ENCODE measurements at regions not wholly inside any gene's neighbourhood (a gene's known extent, or its start where the extent isn't known, plus 50 kb on each side); places are given as distances from the start of the nearest gene placed in this dataset.

DNA sequence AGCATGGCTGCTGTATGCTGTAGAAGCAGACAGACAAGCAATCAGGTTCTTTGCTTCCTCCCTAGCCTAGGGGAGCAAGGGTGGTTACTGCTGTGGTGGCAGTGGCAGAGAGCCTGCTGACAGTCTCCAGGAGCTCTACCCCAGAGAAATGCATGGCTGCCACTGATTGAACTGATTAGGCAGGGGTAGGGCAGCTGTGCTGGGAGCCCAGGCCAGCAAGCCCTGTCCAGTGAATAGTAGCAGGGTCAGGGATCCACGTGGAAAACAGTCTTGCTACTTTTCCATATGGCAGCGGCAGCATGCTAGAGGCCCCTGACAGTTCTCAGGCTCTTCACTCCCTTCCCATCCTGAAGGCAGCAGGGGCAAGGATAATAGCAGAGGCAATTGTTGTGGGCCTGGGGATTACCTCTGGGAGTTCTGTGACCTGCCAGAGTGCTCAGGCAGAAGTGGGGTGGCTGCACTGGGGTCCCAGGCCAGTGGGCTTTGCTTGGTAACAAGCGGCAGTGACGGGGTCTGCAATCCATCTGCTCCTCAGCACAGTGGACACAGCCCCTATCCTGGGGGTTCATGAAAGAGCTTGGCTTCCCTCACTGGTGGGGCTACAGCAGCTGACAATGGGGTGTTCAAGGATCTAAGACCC is 558.8 kb upstream of the GHITM start:
- no peak for DNase-seq (ENCODE audit: low read depth)

DNA sequence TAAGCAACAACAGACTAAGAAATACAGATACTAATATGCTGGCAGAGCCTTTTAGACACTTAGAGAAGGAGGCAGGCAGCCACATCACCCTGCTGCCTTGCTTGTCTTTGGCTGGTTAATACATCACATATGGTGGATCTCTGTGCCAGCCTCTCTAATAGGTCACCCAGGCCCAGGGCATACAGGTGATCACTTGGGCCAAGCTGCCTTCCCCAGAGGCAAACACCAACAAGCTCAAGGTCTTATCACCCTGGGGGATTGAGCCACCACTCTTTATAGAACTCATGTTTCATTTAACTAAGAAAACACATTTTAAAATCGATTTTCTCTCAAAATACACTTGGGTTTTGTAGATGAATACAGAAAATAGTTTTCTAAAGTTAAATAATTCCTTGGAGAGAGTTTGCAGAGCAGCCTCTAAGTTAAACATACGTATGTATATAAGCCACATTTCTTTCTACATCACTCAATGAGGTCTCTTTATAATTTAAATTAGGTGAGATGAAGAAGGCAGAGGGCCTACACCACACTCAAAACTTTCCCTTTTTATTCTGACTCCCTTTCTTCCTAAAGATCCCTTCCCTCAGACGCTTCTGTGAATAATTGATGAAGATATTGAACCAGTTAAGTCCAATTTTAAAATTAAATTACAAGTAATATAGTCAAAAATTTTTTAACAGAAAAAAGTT is 556.8 kb upstream of the GHITM start:
- no peak for DNase-seq (ENCODE audit: low read depth)

DNA sequence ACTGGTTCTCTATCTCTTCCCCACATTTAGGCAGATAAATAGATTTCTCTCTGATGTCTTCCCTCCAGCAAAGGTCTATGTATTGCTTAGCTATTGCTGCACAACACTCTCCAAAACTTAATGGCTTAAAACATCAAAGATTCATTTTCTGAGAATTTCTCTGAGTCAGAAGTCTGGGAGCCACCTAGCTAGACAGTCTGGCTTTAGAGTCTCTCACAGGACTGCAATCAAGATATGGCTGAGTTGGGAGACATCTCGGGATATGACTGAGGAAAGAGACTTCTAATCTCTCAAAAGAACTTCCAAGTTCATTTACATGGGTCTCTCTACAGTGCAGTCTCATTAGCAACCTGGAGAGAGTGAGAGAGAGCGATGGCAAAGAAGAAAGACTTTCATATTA is 553.6 kb upstream of the GHITM start:
- DNase-seq (ENCODE audit: low read depth) = no peak

DNA sequence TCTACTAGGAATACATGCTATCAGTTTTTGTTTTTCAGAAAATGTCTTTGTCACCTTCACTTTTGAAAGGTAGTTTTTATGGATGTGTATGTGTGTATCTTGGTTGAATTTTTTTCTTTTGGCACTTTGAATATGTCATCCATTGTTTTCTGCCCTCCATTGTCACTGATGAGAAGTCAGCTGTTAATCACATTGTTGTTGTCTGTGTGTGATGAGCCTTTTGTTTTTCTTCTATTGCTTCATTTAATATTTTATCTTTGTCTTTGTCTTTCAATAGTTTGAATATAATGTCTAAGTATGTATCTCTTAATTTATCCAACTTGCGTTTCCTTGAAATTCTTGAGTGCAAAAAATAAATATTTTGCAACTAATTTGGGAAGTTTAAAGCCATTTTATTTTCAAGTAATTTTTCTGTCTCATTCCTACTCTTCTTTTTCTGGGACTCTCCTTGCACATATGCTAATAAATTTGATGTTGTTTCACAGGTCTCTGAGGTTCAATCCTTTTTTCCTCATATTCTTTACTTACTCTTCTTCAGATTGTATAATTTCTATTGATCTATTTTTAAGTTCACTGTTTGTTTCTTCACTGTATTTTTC is 546.9 kb upstream of the GHITM start:
- no peak for DNase-seq (ENCODE audit: low read depth)

DNA sequence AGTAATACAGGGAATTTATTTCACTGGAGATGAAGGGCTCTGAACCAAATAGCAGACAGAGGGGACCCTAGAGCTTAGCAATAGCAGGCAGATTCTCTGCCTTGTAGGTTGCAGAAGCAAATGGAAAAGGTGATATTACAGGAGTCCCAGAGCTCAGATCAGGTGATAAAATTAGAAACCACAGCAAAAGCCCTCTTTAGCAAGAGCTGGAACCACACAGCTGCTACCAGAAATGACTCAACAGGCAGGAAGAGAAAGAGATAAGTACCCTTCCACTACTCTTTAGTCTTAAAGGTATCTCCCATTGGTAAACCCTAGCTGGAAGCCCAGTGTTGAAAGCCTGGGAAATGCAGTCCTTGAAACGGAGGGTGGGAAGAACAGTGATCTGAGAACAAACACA is 535.6 kb upstream of the GHITM start:
- no peak for DNase-seq (ENCODE audit: low read depth)

DNA sequence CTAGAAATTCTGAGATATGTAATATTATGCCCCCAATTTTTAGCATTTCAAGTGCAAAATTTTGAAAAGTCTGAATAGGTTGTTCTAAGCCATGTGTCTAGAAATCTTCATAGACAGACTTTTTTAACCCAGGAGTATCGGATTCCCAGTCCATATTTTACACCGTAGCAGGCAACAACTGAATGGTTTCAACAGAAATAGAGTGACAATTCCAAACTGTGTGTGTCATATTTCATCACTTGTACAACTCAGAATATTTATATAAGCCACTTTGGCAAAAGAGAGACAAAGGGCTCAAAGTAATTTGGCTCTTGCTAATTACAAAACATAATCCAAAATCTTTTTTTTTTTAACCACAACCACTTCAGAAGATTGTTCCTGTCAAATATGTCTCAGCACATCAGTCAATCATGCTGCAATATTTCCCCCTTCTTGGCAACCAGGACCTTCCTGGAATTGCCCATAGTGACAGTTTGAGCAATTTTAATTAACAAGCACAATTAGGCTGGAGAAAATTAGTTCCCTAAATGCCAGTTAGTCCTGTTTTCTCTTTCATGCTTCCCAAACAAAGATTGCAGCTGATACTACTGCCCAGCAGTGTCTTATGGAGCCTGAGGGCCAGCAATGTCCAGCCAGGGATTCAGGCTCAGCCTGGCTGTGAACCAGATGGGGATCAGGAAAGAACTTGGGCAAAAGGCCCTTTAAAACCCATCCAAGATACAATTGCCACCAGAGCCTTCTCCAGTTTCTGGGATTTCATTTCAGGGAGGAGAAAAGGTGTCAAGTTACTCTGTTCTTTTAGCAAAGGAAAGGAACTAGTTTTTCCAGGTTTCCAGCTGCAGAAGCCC is 533.3 kb upstream of the GHITM start:
- no peak for DNase-seq (ENCODE audit: low read depth)

DNA sequence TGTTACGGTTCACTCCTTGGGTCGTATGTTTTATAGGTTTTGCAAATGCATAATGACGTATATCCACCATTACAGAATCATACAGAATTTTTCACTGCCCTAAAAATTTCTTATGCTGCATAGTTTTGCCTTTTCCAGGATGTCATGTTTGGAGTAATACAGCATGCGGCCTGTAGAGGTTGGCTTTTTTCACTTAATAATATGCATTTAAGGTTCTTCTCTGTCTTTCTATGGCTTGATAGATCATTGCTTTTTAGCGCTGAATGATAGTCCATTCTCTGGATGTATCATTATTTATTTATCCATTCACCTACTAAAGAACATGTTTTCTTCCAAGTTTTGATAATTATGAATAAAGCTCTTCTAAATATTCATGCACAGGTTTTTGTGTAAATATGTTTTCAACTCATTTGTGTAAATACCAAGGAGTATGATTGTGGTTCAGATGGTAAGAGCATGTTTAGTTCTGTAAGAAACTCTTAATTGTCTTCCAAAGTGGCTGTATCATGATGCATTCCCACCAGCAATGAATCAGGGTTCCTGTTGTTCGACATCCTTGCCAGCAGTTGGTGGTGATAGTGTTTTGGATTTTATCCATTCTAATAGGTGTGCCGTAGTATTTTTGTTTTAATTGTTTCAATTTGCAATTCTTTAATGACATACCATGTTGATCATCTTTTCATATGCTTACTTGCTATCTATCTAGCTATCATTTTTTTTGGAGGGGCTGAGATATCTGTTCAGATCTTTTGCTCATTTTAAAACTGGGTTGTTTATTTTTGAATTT is 531.2 kb upstream of the GHITM start:
- no peak for DNase-seq (ENCODE audit: low read depth)

DNA sequence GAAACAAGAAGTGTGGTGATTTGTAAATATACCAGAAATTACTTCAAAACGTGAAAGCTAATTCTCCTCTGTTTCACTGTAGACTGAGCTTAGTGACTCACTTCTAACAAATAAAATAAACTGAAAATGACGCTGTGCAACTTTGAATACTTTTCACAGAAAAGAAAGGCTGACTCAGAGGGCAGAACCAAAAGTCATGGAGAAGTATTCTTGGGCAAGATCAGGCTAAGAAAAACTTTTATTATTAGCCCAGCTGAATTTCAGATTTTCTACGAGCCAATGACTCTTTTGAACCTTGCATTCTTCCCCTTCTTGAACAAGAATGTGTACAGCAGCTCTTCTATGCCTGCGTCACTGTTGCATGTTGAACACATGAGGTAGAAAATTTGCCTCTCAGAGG is 527.3 kb upstream of the GHITM start:
- no peak for DNase-seq (ENCODE audit: low read depth)

DNA sequence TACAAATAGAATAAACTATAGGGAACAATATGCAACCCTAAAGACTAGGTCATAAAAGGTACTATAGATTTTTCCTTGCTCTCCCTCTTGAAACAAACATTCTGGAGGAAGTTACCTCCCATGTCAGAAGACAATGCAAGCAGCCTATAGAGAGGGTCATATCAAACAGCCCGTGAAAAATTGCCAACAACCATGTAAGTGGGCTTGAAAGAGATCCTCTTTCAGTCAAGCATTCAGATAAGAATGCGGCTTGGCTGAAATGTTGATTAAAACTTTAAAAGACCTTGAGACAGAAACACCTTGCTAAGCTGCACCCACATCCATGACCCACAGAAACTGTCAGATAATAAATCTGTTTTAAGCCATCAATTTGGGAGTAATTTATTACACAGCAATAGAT is 526.6 kb upstream of the GHITM start:
- no peak for DNase-seq (ENCODE audit: low read depth)

DNA sequence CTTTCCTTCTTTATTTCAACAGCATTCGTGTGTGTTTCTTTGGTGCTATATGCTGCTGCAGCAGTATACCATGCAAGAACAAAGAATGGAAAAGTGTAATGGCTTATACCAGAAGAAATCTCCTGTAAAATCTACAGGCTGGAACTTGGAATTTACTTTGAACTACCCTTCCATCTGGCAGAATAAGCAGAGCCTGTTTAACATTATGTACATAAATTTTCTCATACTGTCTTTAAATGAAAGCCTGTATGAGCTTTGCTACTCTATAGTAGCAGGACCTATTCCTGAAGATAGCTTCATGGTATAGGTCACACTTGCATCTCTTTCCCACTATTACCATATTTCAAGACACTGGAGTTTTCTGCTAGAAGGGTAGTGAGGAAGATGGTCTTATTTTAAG is 522.1 kb upstream of the GHITM start:
- DNase-seq (ENCODE audit: low read depth) = no peak

DNA sequence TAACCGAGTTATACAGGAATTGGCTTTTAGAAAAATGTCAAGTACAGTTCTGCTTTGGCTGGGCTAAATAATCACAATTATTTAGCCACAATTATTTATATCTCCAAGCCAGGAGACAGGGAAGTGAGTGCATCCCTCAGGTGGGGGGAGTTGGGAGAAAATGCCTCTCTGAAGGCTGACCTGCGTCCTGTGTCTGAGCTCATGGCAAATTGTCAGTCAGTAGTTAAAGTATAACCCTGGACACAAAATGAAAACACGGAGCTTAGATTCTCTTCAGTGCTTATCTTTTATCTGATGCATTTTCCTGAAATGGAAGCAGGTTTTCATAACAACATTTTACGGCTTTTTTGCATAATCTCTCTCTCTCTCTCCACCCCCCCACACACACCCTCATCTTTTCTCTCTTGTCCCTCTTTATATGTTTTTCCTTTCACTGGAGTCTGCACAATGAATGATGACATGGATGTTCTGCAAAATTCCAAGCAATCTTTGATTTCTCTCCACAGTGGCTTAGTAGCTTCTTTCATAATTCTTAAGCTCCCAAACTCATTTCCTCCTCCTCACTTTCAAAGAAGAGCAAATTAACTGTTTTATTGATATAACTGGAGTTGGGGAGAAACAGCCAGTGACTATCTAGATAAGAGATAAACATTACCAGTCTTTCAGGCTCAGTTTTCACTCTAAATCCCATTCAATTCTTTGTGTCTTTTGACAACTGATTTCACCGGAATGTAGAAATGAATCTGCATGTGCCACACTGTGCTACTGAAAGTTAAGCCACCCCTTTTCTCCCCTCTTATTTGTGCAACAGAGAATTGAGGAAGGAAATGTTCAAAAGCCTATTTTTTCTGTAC is 521.4 kb upstream of the GHITM start:
- DNase-seq (ENCODE audit: low read depth) = no peak

DNA sequence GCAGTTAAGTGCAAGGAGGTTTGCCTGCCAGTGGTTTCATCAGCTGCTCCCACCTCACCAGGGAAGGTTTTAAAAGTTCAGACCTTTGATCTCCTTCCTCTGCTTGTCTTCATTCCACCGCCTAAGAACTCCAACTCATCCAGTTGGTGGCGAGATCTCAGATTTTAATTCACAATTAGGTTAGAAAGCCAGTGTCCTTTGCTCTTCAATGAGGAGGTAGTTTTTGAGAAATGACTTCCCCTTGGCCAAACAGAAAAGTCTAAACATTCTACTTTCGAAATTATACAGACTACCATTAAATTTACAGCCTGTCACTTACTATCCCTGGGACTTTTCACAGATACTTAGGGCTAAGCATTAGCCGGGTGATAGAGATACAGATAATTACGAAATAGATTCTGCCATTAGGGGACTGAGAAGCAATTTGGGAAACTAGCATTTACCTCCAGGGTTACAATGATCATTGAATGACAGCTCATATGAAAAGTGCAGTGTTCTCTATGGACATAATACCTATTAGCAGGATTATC is 513.4 kb upstream of the GHITM start:
- no peak for DNase-seq (ENCODE audit: low read depth)

DNA sequence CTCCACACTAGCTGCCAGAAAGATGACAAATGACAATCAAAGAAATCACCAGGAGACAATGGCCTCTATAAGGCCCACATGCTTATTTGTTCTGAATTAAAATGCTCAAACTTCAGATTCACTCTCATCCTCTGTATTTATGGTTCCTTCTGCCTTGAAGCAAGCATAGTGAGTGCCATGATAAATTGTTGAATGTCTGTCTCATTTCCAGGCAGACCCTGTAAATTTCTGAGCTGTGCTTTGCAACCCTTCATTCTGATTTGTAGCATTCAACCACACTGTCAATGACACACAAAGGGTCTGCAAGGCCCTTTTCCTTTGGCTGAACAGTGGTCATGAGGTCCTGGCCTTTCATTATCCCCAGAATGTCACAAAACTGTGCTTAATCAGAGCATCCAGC is 506.6 kb upstream of the GHITM start:
- no peak for DNase-seq (ENCODE audit: low read depth)

DNA sequence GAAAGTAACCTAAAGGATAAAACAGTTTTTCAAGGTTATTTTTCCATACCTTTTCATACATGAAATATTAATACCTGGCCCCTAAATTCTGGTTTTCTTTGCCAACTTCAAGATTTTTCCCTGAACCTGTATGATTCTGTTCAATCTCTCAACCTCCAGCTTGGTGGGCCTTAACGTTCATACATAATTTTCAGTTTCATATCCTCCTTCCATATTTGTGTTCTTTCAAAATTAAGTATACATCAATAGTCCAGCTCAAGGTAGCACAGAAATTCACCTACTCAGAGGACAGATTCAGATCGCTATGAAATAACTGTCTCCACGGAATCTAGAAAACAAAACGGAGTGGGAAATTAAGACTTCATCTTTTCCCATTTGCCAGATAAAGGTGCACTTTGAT is 505.8 kb upstream of the GHITM start:
- no peak for DNase-seq (ENCODE audit: low read depth)

DNA sequence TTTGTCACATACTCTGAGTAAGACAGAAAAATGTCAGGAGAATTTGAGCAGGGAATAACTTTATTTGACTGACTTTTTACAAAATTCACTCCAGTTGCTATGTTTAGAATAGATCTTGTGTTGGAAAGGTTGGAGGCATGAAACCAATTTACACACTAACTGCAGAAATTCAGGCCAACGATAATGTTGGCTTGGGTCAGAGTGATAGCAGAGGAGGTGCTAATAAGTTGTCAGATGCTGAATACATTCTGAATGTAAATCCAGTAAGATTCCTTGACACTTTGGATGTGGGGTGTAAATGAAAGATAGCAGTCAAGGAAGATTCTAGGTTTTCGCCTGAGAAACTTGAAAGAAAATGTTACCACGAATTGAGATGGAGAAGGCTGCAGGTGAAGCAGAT is 502.5 kb upstream of the GHITM start:
- no peak for DNase-seq (ENCODE audit: low read depth)

DNA sequence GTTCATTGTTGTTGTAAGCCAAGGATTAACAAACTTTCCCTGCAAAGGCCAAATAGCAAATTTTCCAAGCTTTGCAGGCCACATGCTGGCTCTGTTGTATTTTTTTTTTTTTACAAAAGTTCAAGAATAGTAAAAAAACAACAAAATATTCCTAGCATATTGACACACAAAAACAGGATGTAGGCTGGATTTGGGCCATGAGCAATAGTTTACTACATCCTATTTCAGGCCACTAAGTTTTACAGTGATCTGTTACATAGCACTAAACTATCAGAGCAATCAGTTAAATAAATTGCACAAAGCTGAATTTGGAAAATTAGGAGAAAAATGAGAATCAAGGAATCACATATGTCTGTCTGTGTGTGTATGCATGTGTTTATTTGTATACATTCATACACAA is 491.8 kb upstream of the GHITM start:
- DNase-seq (ENCODE audit: low read depth) = no peak

DNA sequence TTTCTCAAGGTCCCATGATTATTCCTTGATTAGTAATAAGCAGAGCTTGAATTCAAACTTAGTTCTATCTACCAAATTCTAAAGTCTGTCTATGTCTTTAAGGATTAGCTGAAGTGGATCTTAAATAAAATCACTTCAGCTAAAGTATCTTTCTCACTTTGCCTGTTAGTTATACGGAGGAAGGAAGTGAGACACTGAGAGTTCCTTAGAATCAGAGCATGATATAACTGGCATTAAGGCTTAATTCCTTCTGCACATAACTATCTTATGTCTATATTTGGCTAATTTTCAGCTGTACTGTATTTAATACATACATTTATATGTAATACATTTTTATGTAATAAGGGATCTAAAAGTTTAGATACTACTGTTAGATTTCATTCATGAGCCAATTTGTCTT is 491.1 kb upstream of the GHITM start:
- no peak for DNase-seq (ENCODE audit: low read depth)

DNA sequence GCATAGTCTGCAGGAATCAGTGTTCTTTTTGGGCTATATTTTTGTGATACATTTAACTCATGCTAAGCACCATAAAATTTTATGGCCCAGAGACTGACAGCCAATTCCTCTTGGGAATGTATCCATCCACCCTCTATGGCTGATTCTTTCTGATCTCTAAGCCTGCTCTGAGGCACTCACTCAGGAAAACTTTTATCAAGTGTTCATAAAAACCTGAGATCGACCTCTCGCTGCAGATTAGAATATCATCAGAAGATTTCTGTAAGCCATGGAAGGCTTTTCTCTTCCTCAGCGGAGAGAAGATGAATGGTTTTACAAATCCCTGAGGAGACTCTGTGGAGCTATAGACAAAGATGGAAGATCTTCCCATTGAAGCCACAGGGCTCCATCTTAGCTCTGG is 489.8 kb upstream of the GHITM start:
- no peak for DNase-seq (ENCODE audit: low read depth)

DNA sequence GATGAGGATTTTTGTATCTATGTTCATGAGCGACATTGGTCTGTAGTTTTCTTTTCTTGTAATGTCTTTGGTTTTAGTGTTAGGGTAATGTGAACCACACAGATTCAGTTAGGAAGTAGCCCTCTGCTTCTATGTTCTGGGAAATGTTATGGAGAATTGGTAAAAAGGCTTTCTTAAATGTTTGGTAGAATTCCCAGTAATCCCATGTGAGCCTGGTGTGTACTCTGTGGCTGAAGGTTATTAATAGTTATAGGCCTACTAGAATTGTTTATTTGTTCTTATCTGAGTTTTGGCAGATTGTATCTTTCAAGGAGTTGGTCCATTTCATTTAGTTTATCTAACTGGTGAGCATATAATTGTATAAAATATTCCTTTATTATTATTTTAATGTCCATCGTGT is 484.6 kb upstream of the GHITM start:
- DNase-seq (ENCODE audit: low read depth) = no peak

DNA sequence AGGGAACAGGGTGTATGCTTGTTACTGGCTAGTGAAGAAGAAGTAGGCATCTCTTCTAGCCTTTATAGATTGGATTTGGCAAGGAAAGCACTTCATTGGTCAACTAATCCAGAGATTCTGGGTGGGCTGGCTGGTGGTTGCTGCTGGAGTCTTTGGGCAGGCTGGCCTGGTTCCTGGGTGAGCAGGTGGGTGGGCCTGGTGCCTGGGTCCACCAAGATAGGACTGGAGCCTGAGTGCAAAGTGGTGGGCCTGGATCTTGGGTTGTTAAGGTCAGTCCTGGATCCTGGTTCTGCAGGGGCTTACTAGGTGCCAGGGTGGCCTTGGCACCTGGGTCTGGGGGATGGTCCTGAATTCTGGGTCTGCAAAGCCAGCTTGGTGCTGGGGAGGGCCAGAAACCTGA is 482.4 kb upstream of the GHITM start:
- DNase-seq (ENCODE audit: low read depth) = no peak

DNA sequence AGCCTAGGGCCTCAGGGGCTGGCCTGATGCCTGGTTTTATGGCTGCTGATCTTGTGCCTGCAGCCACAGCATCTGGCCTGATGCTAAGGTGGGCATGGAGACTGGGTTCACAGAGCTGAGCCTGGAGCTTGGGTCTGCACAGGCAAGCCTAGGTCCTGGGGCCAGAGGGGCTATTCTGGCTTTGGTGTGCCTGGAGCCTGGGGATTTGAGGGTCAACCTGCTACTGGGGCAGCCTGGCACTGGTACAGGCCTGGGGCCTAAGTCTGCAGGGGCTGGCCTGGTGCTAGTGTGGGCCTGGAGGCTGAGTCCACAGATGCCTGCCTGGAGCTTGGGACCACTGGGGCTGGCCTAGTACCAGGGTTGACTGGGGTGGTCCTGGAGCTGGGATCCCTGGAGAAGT is 481.8 kb upstream of the GHITM start:
- no peak for DNase-seq (ENCODE audit: low read depth)
